ENCODE measurements at regions not wholly inside any gene's neighbourhood (a gene's known extent, or its start where the extent isn't known, plus 50 kb on each side); places are given as distances from the start of the nearest gene placed in this dataset.

- 56% methylated on average over 1 of the region's 1 CpG; no CpG with 5 or more reads in 1 of the 2 experiments for WGBS, 2 experiments (ENCODE audit: extremely low coverage in 1 of 2, insufficient coverage in 1 of 2, insufficient read length in 1 of 2, insufficient replicate concordance in 2 of 2, low coverage in 1 of 2, low lambda C conversion rate in 2 of 2, missing lambda C conversion rate in 1 of 2)
- H3K4ac ChIP-seq (replicated peaks; ENCODE audit: insufficient read length, low read depth, low read length) = no peak overlapping the region
- no peak for TF ChIP-seq EGR1 (IDR thresholded peaks at IDR 0.05; ENCODE audit: borderline replicate concordance, low read depth, low read length)
- TF ChIP-seq TBP (IDR thresholded peaks at IDR 0.05; ENCODE audit: low read depth, low read length) = no peak
- TF ChIP-seq POLR2AphosphoS5 (IDR thresholded peaks at IDR 0.05; ENCODE audit: low read depth, low read length) = no peak
- no peak for TF ChIP-seq CTCF (IDR thresholded peaks at IDR 0.05; ENCODE audit: control extremely low read depth in 1 of 3, insufficient read depth in 1 of 3, low read depth in 1 of 3, low read length in 3 of 3)
- no peak for TF ChIP-seq NRF1 (IDR thresholded peaks at IDR 0.05; ENCODE audit: low read depth, low read length)
- TF ChIP-seq RBBP5 (IDR thresholded peaks at IDR 0.05; ENCODE audit: borderline replicate concordance, low read depth, low read length) = no peak
- TF ChIP-seq BCL11A (IDR thresholded peaks at IDR 0.05; ENCODE audit: low read depth in 2 of 2, low read length in 2 of 2) = no peak
- no peak for TF ChIP-seq KDM4A (IDR thresholded peaks at IDR 0.05; ENCODE audit: low read depth, low read length, severe bottlenecking)
- TF ChIP-seq POU5F1 (IDR thresholded peaks at IDR 0.05; ENCODE audit: low read depth, low read length) = no peak
- TF ChIP-seq ATF2 (IDR thresholded peaks at IDR 0.05; ENCODE audit: low read length) = no peak
Measured at GRCh38 chr20:41811456-41811855, 193.3 kb upstream of the CHD6 start.

More at GRCh38 chr20:41811456-41811855, 193.3 kb upstream of the CHD6 start:
- no peak overlapping the region for H2AK5ac ChIP-seq (ENCODE audit: low read depth, low read length)
- CTCF ChIA-PET (ENCODE audit: partially characterized antibody) = no interaction called here
- H3K4me2 ChIP-seq (ENCODE audit: insufficient read depth in 1 of 2, low read depth in 2 of 2, low read length in 2 of 2) = no peak overlapping the region
- no peak overlapping the region for H3K14ac ChIP-seq (ENCODE audit: insufficient read length)
- H2AFZ ChIP-seq (ENCODE audit: low read length) = no peak overlapping the region
- no peaks in the 10 kb centered on the region for H3K4me1 ChIP-seq (replicated peaks in 1 of 4; ENCODE audit: control insufficient read depth in 3 of 4, insufficient read depth in 4 of 4, low read length in 3 of 4)
- no peak overlapping the region for H2BK15ac ChIP-seq (ENCODE audit: low read length)
- no peaks in the 10 kb centered on the region for H4K20me1 ChIP-seq (replicated peaks in 1 of 2; ENCODE audit: control insufficient read depth in 1 of 2, insufficient read depth in 2 of 2, low read length in 2 of 2)
- peaks cover 9 to 12% of the 10 kb centered on the region in 2 experiments; a peak in 3 of 4 replicates for H3K9me3 ChIP-seq (ENCODE audit: insufficient read depth in 2 of 2, low read depth in 1 of 2, low read length in 1 of 2)
- no peaks in the 10 kb centered on the region for H3K36me3 ChIP-seq (ENCODE audit: control insufficient read depth in 2 of 4, insufficient read depth in 4 of 4, low read length in 3 of 4)
- POLR2A ChIA-PET (ENCODE audit: partially characterized antibody) = interaction anchor here (0.6 kb wide), 1 partner anchor 21 kb away, joined by 4 read pairs; no protein-coding TSS in a partner anchor
- H3K4me3 ChIP-seq (ENCODE audit: extremely low read depth in 1 of 4, insufficient read depth in 2 of 4, low read depth in 3 of 4, low read length in 4 of 4) = no peak overlapping the region
- no peak overlapping the region for H2BK20ac ChIP-seq (ENCODE audit: low read length)
- no peak overlapping the region for H3K23ac ChIP-seq (ENCODE audit: insufficient read length)
- H2BK5ac ChIP-seq (ENCODE audit: low read depth, low read length) = no peak overlapping the region
- no peak overlapping the region for H4K5ac ChIP-seq (ENCODE audit: insufficient read length, low read depth, low read length)
- no peaks in the 10 kb centered on the region for H3K23me2 ChIP-seq (ENCODE audit: low read depth, low read length)
- DNase-seq (ENCODE audit: low read depth in 1 of 2, low spot score in 2 of 2) = no peak
- H4K91ac ChIP-seq (replicated peaks; ENCODE audit: insufficient read length, low read length) = no peak overlapping the region
- H3K79me2 ChIP-seq (ENCODE audit: control insufficient read depth in 1 of 2, insufficient read depth in 2 of 2, low read length in 2 of 2) = no peaks in the 10 kb centered on the region
- H4K8ac ChIP-seq (ENCODE audit: extremely low read depth, insufficient read depth, low read length) = no peak overlapping the region
- no peaks in the 10 kb centered on the region for H3K79me1 ChIP-seq (ENCODE audit: low read depth, low read length)
- H3K9ac ChIP-seq (replicated peaks in 1 of 4; ENCODE audit: extremely low read depth in 1 of 4, low read depth in 3 of 4, low read length in 3 of 4) = no peak overlapping the region
- H2BK12ac ChIP-seq (ENCODE audit: low read depth, low read length) = no peak overlapping the region
- no peak overlapping the region for H3K56ac ChIP-seq (replicated peaks; ENCODE audit: insufficient read length, low read depth, low read length)
- H3K18ac ChIP-seq (ENCODE audit: extremely low read depth, low read length) = no peak overlapping the region
- H2BK120ac ChIP-seq (replicated peaks; ENCODE audit: low read depth, low read length) = no peak overlapping the region
- no peaks in the 10 kb centered on the region for H3K27me3 ChIP-seq (replicated peaks in 1 of 4; ENCODE audit: control insufficient read depth in 3 of 4, extremely low read depth in 1 of 4, insufficient read depth in 3 of 4, low read length in 3 of 4)
- H3K27ac ChIP-seq (ENCODE audit: low read depth, low read length) = no peak overlapping the region
- no peak for FAIRE-seq

All from H1 (cell line).